Upper lobe of left lung (tissue), 4 donors: ENCODE measurements at regions not wholly inside any gene's neighbourhood (a gene's known extent, or its start where the extent isn't known, plus 50 kb on each side); places are given as distances from the start of the nearest gene placed in this dataset.

ENCODE experiments used
- POLR2AphosphoS5 ChIP-seq, 2 donors: sonication (generic); formaldehyde crosslinking; IDR thresholded peaks; one replicate each; pipeline ENCODE4 v1.5.1; 2017; ENCODE audit warnings: antibody characterized with exemption in 2 of 2
- TF ChIP-seq, protein P1 (sequence below), 6 experiments: fragments of 450-650 bp in 4 of 6; fragments of 200-600 bp in 2 of 6; sonication (generic) in 2 of 6; IDR thresholded peaks; one replicate each; pipeline ENCODE4 v1.5.1; 2016 to 2019; ENCODE audit warnings: antibody characterized with exemption in 6 of 6

DNA sequence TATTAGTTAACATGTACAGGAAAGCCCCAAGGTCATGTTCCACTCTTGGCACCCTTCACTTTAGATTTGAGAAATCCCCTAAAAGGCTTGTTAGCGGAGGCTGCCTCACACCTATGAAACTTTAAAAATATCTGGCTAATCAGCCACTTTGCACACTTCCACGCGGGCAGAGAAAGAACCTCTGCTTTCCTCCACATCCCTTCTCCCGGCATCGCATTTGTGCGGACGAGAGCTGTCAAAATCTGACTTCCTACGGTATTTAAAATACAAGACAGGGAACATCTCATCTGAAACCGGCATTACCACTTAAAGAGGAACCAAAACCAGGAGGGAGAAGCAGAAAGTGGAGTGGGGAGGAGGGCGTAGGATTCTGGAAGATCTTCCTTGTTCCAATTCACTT, 422.3 kb downstream of the TMEM114 start:
- TF ChIP-seq, protein P1, sequence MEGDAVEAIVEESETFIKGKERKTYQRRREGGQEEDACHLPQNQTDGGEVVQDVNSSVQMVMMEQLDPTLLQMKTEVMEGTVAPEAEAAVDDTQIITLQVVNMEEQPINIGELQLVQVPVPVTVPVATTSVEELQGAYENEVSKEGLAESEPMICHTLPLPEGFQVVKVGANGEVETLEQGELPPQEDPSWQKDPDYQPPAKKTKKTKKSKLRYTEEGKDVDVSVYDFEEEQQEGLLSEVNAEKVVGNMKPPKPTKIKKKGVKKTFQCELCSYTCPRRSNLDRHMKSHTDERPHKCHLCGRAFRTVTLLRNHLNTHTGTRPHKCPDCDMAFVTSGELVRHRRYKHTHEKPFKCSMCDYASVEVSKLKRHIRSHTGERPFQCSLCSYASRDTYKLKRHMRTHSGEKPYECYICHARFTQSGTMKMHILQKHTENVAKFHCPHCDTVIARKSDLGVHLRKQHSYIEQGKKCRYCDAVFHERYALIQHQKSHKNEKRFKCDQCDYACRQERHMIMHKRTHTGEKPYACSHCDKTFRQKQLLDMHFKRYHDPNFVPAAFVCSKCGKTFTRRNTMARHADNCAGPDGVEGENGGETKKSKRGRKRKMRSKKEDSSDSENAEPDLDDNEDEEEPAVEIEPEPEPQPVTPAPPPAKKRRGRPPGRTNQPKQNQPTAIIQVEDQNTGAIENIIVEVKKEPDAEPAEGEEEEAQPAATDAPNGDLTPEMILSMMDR (IDR thresholded peaks at IDR 0.05), result no peak
- no peak for TF ChIP-seq POLR2AphosphoS5 (IDR thresholded peaks at IDR 0.05)
